SK-N-SH (cell line): ENCODE measurements at regions not wholly inside any gene's neighbourhood (a gene's known extent, or its start where the extent isn't known, plus 50 kb on each side); places are given as distances from the start of the nearest gene placed in this dataset.

Experiments used
- CTCF ChIA-PET: fragments of 300-600, 350-600 bp; formaldehyde crosslinking; extraction: SDS; loops from one replicate; lab custom pipeline; 2021; lab: Yijun Ruan, JAX
- POLR2A ChIA-PET: fragments of 350-600 bp; sonication (Branson Sonifier 250); formaldehyde crosslinking; extraction: SDS; loops from one replicate; lab custom pipeline; 2020; ENCODE audit warnings: antibody characterized with exemption, inconsistent platforms; lab: Yijun Ruan, JAX
- DNase-seq: peaks from one replicate; pipeline ENCODE4 v3.0.0; 2012
- H2AFZ ChIP-seq: fragments of 200-600 bp; sonication (generic); 2 replicates; pipeline ENCODE4 v1.8.1; 2016; ENCODE audit warnings: antibody characterized with exemption, mild to moderate bottlenecking, low read depth
- H3F3A ChIP-seq: fragments of 200-600 bp; sonication (generic); replicated peaks from 2 replicates; pipeline ENCODE3; 2016; ENCODE audit warnings: antibody characterized with exemption, mild to moderate bottlenecking; ENCODE audit not compliant: insufficient read depth
- H3K27ac ChIP-seq, 2 experiments: fragments of 200-500 bp in 1 of 2; fragments of 200-600 bp in 1 of 2; sonication (Bioruptor generic) in 1 of 2; sonication (generic), shearing (Covaris generic) in 1 of 2; 2 replicates each; pipeline versions ENCODE4 v1.5.1 to v1.6.1; 2014 to 2016; ENCODE audit warnings: low read depth in 2 of 2, inconsistent platforms in 1 of 2, low read length in 1 of 2, mild to moderate bottlenecking in 1 of 2, mixed read lengths in 1 of 2
- H3K27me3 ChIP-seq: fragments of 200-600 bp; sonication (generic), shearing (Covaris generic); 2 replicates; pipeline ENCODE4 v1.6.1; 2016; ENCODE audit warnings: mixed run types; ENCODE audit not compliant: insufficient read depth
- H3K36me3 ChIP-seq, 2 experiments: fragments of 200-500 bp in 1 of 2; fragments of 200-600 bp in 1 of 2; sonication (Bioruptor generic) in 1 of 2; sonication (generic) in 1 of 2; replicated peaks in 1 of 2; 2 replicates each; pipeline versions ENCODE3 to v1.5.1; 2014 to 2016; ENCODE audit warnings: low read length in 1 of 2, mild to moderate bottlenecking in 1 of 2; ENCODE audit not compliant: insufficient read depth in 2 of 2, control insufficient read depth in 1 of 2
- H3K4me1 ChIP-seq, 2 experiments: fragments of 200-500 bp in 1 of 2; fragments of 200-600 bp in 1 of 2; sonication (Bioruptor generic) in 1 of 2; sonication (generic), shearing (Covaris generic) in 1 of 2; 2 replicates each; pipeline versions ENCODE4 v1.5.1 to v1.6.1; 2014 to 2016; ENCODE audit warnings: low read depth in 1 of 2, low read length in 1 of 2, mixed run types in 1 of 2; ENCODE audit not compliant: insufficient read depth in 2 of 2, control insufficient read depth in 1 of 2
- H3K4me2 ChIP-seq: fragments of 200-600 bp; sonication (generic), shearing (Covaris generic); 2 replicates; pipeline ENCODE4 v1.6.1; 2017; ENCODE audit warnings: mixed run types
- H3K4me3 ChIP-seq, 2 experiments: fragments of 200-500 bp in 1 of 2; fragments of 200-600 bp in 1 of 2; sonication (Bioruptor generic) in 1 of 2; sonication (generic), shearing (Covaris generic) in 1 of 2; 2 replicates each; pipeline versions ENCODE4 v1.5.1 to v1.8.1; 2014 to 2016; ENCODE audit warnings: low read depth in 2 of 2, inconsistent platforms in 1 of 2, low read length in 1 of 2, mild to moderate bottlenecking in 1 of 2, mixed read lengths in 1 of 2, moderate library complexity in 1 of 2
- H3K79me2 ChIP-seq: fragments of 200-600 bp; sonication (generic); 2 replicates; pipeline ENCODE4 v1.8.1; 2017; ENCODE audit warnings: mild to moderate bottlenecking; ENCODE audit not compliant: insufficient read depth
- H3K9ac ChIP-seq: fragments of 200-600 bp; sonication (generic); 2 replicates; pipeline ENCODE4 v1.6.1; 2017; ENCODE audit warnings: mixed run types
- H3K9me2 ChIP-seq: fragments of 200-600 bp; sonication (generic); 2 replicates; pipeline ENCODE4 v1.6.1; 2017; ENCODE audit warnings: mixed run types
- H3K9me3 ChIP-seq: fragments of 200-600 bp; sonication (generic); 2 replicates; pipeline ENCODE4 v1.6.1; 2017; ENCODE audit warnings: mixed run types, mild to moderate bottlenecking, moderate library complexity
- H4K20me1 ChIP-seq: fragments of 200-600 bp; sonication (generic); 2 replicates; pipeline ENCODE4 v1.6.1; 2017; ENCODE audit warnings: mild to moderate bottlenecking, mixed run types; ENCODE audit not compliant: insufficient read depth
- CHD2 ChIP-seq: fragments of 150-350 bp; IDR thresholded peaks from 2 replicates; pipeline ENCODE4 v1.6.1; 2018; ENCODE audit warnings: low read length; ENCODE audit not compliant: partially characterized antibody
- ELF1 ChIP-seq: IDR thresholded peaks from 2 replicates; pipeline ENCODE4 v1.4.0; 2012
- EZH2phosphoT487 ChIP-seq: fragments of 200-600 bp; sonication (generic); IDR thresholded peaks from 2 replicates; pipeline ENCODE4 v1.6.1; 2017; ENCODE audit warnings: low read depth, mixed run types, mild to moderate bottlenecking, antibody characterized with exemption, moderate library complexity, borderline replicate concordance
- FOSL2 ChIP-seq: IDR thresholded peaks from 2 replicates; pipeline ENCODE4 v1.4.0; 2012; ENCODE audit warnings: low read depth, mild to moderate bottlenecking, moderate library complexity, borderline replicate concordance
- FOXJ3 ChIP-seq: sonication (generic); formaldehyde crosslinking; IDR thresholded peaks from 2 replicates; pipeline ENCODE4 v1.5.1; 2020; ENCODE audit warnings: mild to moderate bottlenecking, missing genetic modification reagents
- GATA2 ChIP-seq: sonication (generic); formaldehyde crosslinking; IDR thresholded peaks from 2 replicates; pipeline ENCODE4 v1.5.0; 2020; ENCODE audit warnings: mild to moderate bottlenecking, missing genetic modification reagents
- IRF3 ChIP-seq: fragments of 150-350 bp; IDR thresholded peaks from 2 replicates; pipeline ENCODE4 v1.6.1; 2016; ENCODE audit warnings: mild to moderate bottlenecking, low read depth, low read length
- MEF2A ChIP-seq: IDR thresholded peaks from 2 replicates; pipeline ENCODE4 v1.4.0; 2012; ENCODE audit warnings: low read depth, borderline replicate concordance
- MXI1 ChIP-seq: IDR thresholded peaks from 2 replicates; pipeline ENCODE4 v1.6.1; 2012; ENCODE audit warnings: mild to moderate bottlenecking, low read depth, low read length, improper control_type of control experiment
- NRF1 ChIP-seq: IDR thresholded peaks from 2 replicates; pipeline ENCODE4 v1.6.1; 2012; ENCODE audit warnings: low read depth, mild to moderate bottlenecking, low read length
- PBX3 ChIP-seq: IDR thresholded peaks from 2 replicates; pipeline ENCODE4; 2012
- POLR2AphosphoS5 ChIP-seq: IDR thresholded peaks from 2 replicates; pipeline ENCODE4 v1.6.1; 2012; ENCODE audit warnings: low read depth, low read length
- RCOR1 ChIP-seq: fragments of 150-350 bp; IDR thresholded peaks from 2 replicates; pipeline ENCODE4 v1.6.1; 2017; ENCODE audit warnings: antibody characterized with exemption, low read length
- REST ChIP-seq: IDR thresholded peaks from 2 replicates; pipeline ENCODE4 v1.6.1; 2012; ENCODE audit warnings: mild to moderate bottlenecking, low read depth, low read length, moderate library complexity
- RXRA ChIP-seq: IDR thresholded peaks from 2 replicates; pipeline ENCODE4 v1.4.0; 2012; ENCODE audit warnings: low read depth, mild to moderate bottlenecking, borderline replicate concordance
- SIN3A ChIP-seq: IDR thresholded peaks from 2 replicates; pipeline ENCODE4 v1.6.1; 2012; ENCODE audit warnings: low read depth, mild to moderate bottlenecking, low read length, moderate library complexity, borderline replicate concordance
- SMC3 ChIP-seq: IDR thresholded peaks from 2 replicates; pipeline ENCODE4 v1.6.1; 2012; ENCODE audit warnings: low read depth, low read length, improper control_type of control experiment
- TAF1 ChIP-seq: IDR thresholded peaks from 2 replicates; pipeline ENCODE4 v1.6.1; 2012; ENCODE audit warnings: low read depth, mild to moderate bottlenecking, low read length, moderate library complexity, borderline replicate concordance
- TEAD4 ChIP-seq: IDR thresholded peaks from 2 replicates; pipeline ENCODE4 v1.4.0; 2012; ENCODE audit warnings: mild to moderate bottlenecking, borderline replicate concordance; ENCODE audit not compliant: insufficient read depth
- YY1 ChIP-seq: IDR thresholded peaks from 2 replicates; pipeline ENCODE4 v1.4.0; 2012; ENCODE audit warnings: low read depth, mild to moderate bottlenecking
- WGBS: methylation state at CpG from one replicate; pipeline ENCODE4 v1.1.6; 2017; ENCODE audit warnings: low lambda C conversion rate; 5-methylcytosine and 5-hydroxymethylcytosine counted together

- no peaks in the 10 kb centered on the region for H3K9me2 ChIP-seq
- H3K9me3 ChIP-seq: no peaks in the 10 kb centered on the region; the same call in 1 of the 2 replicates
- POLR2A ChIA-PET: no interaction called here
- no peak overlapping the region for H3K4me2 ChIP-seq
- no peaks in the 10 kb centered on the region for H3K36me3 ChIP-seq
- no peaks in the 10 kb centered on the region for H3F3A ChIP-seq
- no peak for TF ChIP-seq RXRA
- no peak for TF ChIP-seq MXI1
- TF ChIP-seq MEF2A: no peak
- no peak for TF ChIP-seq FOXJ3 (CRISPR knock-in tag)
- TF ChIP-seq SIN3A: no peak
- TF ChIP-seq SMC3: no peak
- TF ChIP-seq RCOR1: no peak
- TF ChIP-seq TEAD4: no peak
- TF ChIP-seq IRF3: no peak
- no peak for TF ChIP-seq POLR2AphosphoS5
- TF ChIP-seq PBX3: no peak
- TF ChIP-seq NRF1: no peak
- no peak for TF ChIP-seq GATA2 (CRISPR knock-in tag)
- TF ChIP-seq ELF1: no peak
- TF ChIP-seq TAF1: no peak
- TF ChIP-seq YY1: no peak
- TF ChIP-seq REST: no peak
- TF ChIP-seq EZH2phosphoT487: no peak
- TF ChIP-seq FOSL2: no peak
- no peak for TF ChIP-seq CHD2
- no peak overlapping the region for H3K9ac ChIP-seq
- H3K27me3 ChIP-seq: no peaks in the 10 kb centered on the region
- no peaks in the 10 kb centered on the region for H3K4me1 ChIP-seq
- no peak overlapping the region for H3K27ac ChIP-seq
- no peak overlapping the region for H3K4me3 ChIP-seq
- no peaks in the 10 kb centered on the region for H4K20me1 ChIP-seq
- CTCF ChIA-PET: no interaction called here
- H3K79me2 ChIP-seq: no peaks in the 10 kb centered on the region
- no peak for DNase-seq
- WGBS: 2% methylated on average over 6 of the region's 6 CpGs
- H2AFZ ChIP-seq: no peak overlapping the region
These were observed 645.7 kb upstream of the DPP6 start for GRCh38 chr7:153406486-153406872.
